GM12874 (cell line): ENCODE measurements at regions not wholly inside any gene's neighbourhood (a gene's known extent, or its start where the extent isn't known, plus 50 kb on each side); places are given as distances from the start of the nearest gene placed in this dataset.

ENCODE experiments used
- TF ChIP-seq, protein P1 (sequence below): IDR thresholded peaks from 2 replicates; pipeline ENCODE4 v1.5.1; 2011; ENCODE audit warnings: low read depth, mild to moderate bottlenecking, control low read depth, low read length, moderate library complexity; ENCODE audit not compliant: insufficient read depth

DNA sequence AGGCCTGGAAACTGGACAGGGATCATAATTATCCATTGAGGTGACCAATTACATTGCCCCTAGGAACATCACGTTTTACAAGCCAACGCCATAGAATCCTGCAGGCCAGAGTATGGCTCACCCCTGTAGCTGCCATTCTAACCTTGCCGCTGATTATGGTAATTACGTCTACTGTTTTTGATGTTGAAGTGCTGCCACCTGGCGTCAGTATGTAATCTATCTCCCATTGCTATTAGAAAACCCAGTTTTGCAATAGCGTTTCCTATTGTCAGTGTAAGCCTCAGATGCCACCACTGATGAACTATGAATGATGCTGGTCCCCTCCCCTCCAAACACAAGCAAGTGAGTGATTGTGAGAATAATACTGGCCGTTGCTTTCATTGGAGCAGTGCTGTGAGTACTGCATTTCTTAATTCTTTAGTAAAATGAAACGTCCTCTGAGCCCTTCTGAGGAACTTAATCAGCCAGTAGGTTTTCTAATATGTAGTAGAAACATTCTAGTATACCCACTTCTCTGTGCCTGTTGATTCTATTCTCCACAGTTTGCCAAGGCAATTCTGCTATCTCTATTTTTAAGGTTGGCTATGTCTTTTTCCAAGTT is 100.5 kb upstream of the NMUR2 start:
- TF ChIP-seq, protein P1, sequence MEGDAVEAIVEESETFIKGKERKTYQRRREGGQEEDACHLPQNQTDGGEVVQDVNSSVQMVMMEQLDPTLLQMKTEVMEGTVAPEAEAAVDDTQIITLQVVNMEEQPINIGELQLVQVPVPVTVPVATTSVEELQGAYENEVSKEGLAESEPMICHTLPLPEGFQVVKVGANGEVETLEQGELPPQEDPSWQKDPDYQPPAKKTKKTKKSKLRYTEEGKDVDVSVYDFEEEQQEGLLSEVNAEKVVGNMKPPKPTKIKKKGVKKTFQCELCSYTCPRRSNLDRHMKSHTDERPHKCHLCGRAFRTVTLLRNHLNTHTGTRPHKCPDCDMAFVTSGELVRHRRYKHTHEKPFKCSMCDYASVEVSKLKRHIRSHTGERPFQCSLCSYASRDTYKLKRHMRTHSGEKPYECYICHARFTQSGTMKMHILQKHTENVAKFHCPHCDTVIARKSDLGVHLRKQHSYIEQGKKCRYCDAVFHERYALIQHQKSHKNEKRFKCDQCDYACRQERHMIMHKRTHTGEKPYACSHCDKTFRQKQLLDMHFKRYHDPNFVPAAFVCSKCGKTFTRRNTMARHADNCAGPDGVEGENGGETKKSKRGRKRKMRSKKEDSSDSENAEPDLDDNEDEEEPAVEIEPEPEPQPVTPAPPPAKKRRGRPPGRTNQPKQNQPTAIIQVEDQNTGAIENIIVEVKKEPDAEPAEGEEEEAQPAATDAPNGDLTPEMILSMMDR = peak; percentile 44; the same call in 1 of the 2 replicates

DNA sequence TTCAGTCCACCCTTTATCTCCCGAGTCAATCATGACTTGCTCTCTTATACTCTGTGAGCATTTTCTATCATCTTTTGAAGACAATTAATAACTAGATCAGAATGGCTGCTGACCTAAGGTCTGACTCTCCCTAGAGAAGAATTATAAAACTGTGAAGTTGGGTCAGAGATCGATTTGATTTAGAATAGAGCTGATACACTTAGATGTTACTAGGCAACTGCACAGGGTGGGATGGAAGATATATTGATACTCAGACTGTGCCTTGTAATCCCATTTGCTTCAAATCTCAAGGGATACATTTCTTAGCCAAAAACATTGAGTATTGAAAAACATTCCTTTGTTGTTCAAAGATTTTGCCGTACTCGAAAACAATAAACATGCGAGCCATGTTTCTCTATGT is 106.0 kb upstream of the NMUR2 start:
- TF ChIP-seq, protein P1 = no peak

DNA sequence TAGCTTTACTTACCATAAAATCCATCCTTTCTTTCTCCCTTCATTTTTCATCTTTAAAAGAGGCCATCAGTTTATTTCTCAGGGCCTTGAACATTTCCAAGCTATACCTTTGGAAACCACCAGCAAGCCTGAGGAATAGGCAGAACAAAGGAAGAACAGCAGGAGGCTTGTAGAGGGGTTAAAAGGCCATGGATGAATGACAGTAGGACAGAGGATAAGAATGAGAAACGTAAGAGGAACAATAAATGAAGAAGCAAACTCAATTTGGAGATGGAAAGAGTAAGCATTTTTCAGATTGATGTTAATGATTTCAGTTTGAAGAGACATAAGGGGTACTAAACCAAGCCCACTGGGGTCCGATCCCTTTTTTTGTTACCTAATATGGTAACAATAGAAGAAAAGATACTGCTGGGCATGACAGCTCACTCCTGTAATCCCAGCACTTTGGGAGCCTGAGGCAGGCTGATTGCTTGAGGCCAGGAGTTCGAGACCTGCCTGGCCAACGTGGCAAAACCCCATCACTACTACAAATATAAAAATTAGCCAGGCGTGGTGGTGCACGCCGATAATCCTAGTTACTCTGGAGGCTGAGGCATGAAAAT is 106.6 kb upstream of the NMUR2 start:
- TF ChIP-seq, protein P1 = no peak

DNA sequence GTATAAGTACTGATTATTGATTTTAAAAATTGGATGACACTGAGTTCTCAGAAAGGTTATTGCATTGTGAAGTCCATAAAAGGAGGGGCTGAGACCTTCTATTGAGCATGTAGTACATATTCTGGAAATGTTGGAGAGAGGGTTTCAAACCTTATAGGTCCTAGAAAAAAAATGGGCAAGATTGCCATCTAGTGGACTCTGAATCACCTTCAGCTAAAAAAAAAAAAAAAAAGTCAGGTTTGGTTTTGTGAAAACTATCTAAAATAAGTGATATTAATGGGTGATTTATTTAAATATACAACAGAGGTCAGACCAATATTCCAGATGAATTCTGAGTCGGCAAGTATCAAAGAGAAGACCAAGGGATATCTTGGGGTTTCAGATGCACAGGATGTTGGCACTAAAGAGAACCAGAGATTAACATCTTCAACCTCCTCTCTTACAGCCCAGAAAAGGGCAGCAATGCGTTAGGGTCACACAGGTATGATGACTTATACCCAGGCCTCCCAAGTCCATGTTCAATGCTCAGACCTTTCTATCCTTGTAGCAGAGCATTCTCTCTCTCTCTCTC is 109.8 kb upstream of the NMUR2 start:
- TF ChIP-seq, protein P1 = peak; percentile 27; the same call in 1 of the 2 replicates

DNA sequence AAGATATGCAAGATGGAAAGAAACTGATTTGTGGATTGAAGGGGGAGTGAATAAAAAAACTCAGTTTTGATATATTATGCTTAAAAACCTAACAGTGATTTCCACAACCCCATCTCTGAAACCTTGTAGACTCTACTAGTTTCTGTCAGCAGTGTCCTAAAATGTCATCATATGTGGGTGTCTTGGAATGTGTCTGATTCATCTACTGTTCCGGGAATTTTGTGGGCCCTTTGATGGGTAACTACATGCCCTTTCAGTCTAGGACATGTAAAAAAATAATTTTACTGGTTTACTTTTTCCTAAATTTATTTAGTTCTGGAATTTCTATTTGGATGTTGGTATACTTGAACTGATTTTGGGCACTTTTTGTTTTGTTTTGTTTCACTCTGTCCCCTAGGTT is 118.9 kb upstream of the NMUR2 start:
- TF ChIP-seq, protein P1 = no peak

DNA sequence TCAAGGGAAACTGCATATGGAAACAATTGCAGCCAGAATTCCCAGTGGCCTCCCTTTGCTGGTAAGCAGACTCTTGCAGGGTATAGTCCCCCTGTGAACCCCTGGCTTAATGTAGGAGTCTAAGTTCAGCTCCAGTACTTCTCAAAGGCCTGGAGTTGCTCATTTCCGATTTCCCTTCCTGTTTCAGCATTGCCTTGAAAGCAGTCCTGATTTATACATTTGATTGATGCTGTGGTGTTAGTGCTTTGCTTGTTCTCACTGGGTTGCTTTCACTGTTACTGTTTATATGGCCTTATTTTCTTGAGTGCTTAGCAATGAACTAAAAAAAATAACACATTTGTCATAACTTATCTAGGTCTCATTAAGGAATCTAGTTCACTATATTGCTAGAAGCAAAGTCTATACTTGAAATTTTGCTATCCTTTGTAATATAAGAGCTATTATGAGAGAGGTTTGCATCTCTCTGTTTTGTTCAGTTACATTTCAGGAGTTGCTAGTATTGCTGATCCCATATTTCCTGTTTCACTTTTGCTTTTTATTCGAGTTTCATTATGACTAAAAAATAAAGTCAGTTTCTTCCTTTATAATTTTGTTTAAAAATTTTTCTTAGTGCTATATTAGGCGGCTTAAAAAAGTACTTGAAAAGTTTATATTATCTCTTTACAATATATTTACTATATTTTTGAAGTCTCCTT is 122.4 kb upstream of the NMUR2 start:
- TF ChIP-seq, protein P1 = no peak

DNA sequence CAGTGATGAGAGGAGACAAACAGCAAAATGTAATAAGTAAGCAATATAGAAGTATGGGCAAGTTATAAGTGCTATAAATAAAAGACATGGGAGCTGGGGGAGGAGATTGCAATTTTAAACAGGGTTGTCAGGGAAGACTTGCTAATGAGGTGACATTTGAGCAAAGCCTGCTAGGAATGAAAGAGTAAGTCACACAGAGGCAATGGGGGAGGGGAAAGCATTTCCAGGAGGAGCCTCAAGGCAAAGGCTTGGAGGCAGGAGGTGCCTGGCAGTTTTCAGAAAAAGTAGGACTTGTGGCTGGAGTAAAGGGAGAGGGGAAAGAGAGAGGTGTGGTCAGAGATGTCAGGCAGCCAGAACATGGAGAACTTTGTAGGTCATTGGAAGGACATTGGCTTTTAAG is 124.4 kb upstream of the NMUR2 start:
- TF ChIP-seq, protein P1 = no peak
